Endodermal cell (in vitro differentiated cells): ENCODE measurements at regions not wholly inside any gene's neighbourhood (a gene's known extent, or its start where the extent isn't known, plus 50 kb on each side); places are given as distances from the start of the nearest gene placed in this dataset.

Source experiments
- DNase-seq: peaks from one replicate; pipeline ENCODE4 v3.0.0-alpha.2; 2017
- H3K27ac ChIP-seq: 2 replicates; pipeline ENCODE4 v1.5.1; 2013; ENCODE audit warnings: mild to moderate bottlenecking, low read depth, low read length, moderate library complexity
- H3K27me3 ChIP-seq: 2 replicates; pipeline ENCODE4 v1.6.1; 2013; ENCODE audit warnings: mild to moderate bottlenecking, low read length, moderate library complexity; ENCODE audit not compliant: insufficient read depth, control insufficient read depth, poor library complexity, severe bottlenecking
- H3K36me3 ChIP-seq: 2 replicates; pipeline ENCODE4 v1.7.0; 2013; ENCODE audit warnings: mild to moderate bottlenecking, low read length, moderate library complexity; ENCODE audit not compliant: control insufficient read depth, insufficient read depth
- H3K4me1 ChIP-seq: one replicate; pipeline ENCODE4 v1.7.0; 2013; ENCODE audit warnings: low read length; ENCODE audit not compliant: control insufficient read depth, insufficient read depth
- H3K4me3 ChIP-seq: 2 replicates; pipeline ENCODE4 v1.5.1; 2013; ENCODE audit warnings: mild to moderate bottlenecking, low read length, moderate library complexity
- H3K9ac ChIP-seq: 2 replicates; pipeline ENCODE4 v1.6.1; 2013; ENCODE audit warnings: mild to moderate bottlenecking, low read length, moderate library complexity; ENCODE audit not compliant: poor library complexity, severe bottlenecking; ENCODE audit errors: extremely low read depth
- H3K9me3 ChIP-seq: 2 replicates; pipeline ENCODE4 v1.6.1; 2013; ENCODE audit warnings: mild to moderate bottlenecking, low read length, moderate library complexity; ENCODE audit not compliant: control insufficient read depth
- H3K27ac Mint-ChIP-seq: 2 replicates; pipeline ENCODE4 v1.8.0; 2020; ENCODE audit warnings: mixed read lengths
- H3K27me3 Mint-ChIP-seq: 2 replicates; pipeline ENCODE4 v1.8.0; 2021; ENCODE audit warnings: mild to moderate bottlenecking, mixed read lengths; ENCODE audit not compliant: insufficient read depth
- H3K36me3 Mint-ChIP-seq: 2 replicates; pipeline ENCODE4 v1.8.0; 2020; ENCODE audit warnings: low read depth, mixed read lengths
- H3K4me1 Mint-ChIP-seq: 2 replicates; pipeline ENCODE4 v1.8.0; 2020; ENCODE audit warnings: mixed read lengths
- H3K4me3 Mint-ChIP-seq: 2 replicates; pipeline ENCODE4 v1.8.0; 2020; ENCODE audit warnings: mild to moderate bottlenecking, moderate library complexity, mixed read lengths
- H3K9me3 Mint-ChIP-seq: 2 replicates; pipeline ENCODE4 v1.8.0; 2020; ENCODE audit warnings: mild to moderate bottlenecking, mixed read lengths
- CTCF ChIP-seq: fragments of 200-600 bp; sonication (generic); conservative IDR thresholded peaks from 2 replicates; pipeline ENCODE4 v1.5.0; 2021; ENCODE audit warnings: antibody characterized with exemption, mild to moderate bottlenecking
- WGBS, 2 experiments: methylation state at CpG; one replicate each; pipeline versions ENCODE4 v1.1.5 to v1.1.7; 2013; ENCODE audit warnings: missing lambda C conversion rate in 2 of 2, mixed read lengths in 1 of 2; ENCODE audit not compliant: insufficient coverage in 1 of 2, insufficient read length in 1 of 2; 5-methylcytosine and 5-hydroxymethylcytosine counted together

GRCh38 chr4:181484396-181484795, 758.8 kb upstream of the TENM3 start:
- no peaks in the 10 kb centered on the region for H3K27me3 Mint-ChIP-seq
- no peak overlapping the region for H3K27ac ChIP-seq
- H3K27ac Mint-ChIP-seq = no peak overlapping the region
- H3K27me3 ChIP-seq = no peaks in the 10 kb centered on the region
- H3K9me3 ChIP-seq = no peaks in the 10 kb centered on the region
- H3K9ac ChIP-seq = no peak overlapping the region
- no peaks in the 10 kb centered on the region for H3K36me3 ChIP-seq
- H3K4me1 ChIP-seq = no peaks in the 10 kb centered on the region
- DNase-seq = no peak
- TF ChIP-seq CTCF = no peak
- H3K4me3 ChIP-seq = no peak overlapping the region
- H3K4me1 Mint-ChIP-seq = peaks cover 12% of the 10 kb centered on the region
- 80% methylated on average over 1 of the region's 1 CpG; no CpG with 5 or more reads in 1 of the 2 experiments for WGBS, 2 experiments
- no peaks in the 10 kb centered on the region for H3K9me3 Mint-ChIP-seq
- no peak overlapping the region for H3K4me3 Mint-ChIP-seq
- no peaks in the 10 kb centered on the region for H3K36me3 Mint-ChIP-seq

- Mint-ChIP-seq H3K4me3 (no peak overlapping the region), H3K27ac (no peak overlapping the region), H3K9me3 (no peaks in the 10 kb centered on the region), H3K4me1 (peaks cover 8% of the 10 kb centered on the region), H3K27me3 (no peaks in the 10 kb centered on the region), H3K36me3 (no peaks in the 10 kb centered on the region)
- Histone ChIP-seq H3K4me3 (no peak overlapping the region), H3K9me3 (no peaks in the 10 kb centered on the region), H3K4me1 (no peaks in the 10 kb centered on the region), H3K9ac (no peak overlapping the region), H3K27ac (no peak overlapping the region), H3K27me3 (no peaks in the 10 kb centered on the region), H3K36me3 (no peaks in the 10 kb centered on the region)
- no peak for DNase-seq
- no peak for TF ChIP-seq CTCF
Observed at GRCh38 chr4:181488926-181489325, 754.3 kb upstream of the TENM3 start.

- TF ChIP-seq CTCF = no peak
- no peak overlapping the region for H3K4me3 ChIP-seq
- Mint-ChIP-seq H3K27ac (no peak overlapping the region), H3K36me3 (no peaks in the 10 kb centered on the region), H3K9me3 (no peaks in the 10 kb centered on the region), H3K4me3 (no peak overlapping the region), H3K4me1 (no peaks in the 10 kb centered on the region), H3K27me3 (no peaks in the 10 kb centered on the region)
- no peaks in the 10 kb centered on the region for H3K36me3 ChIP-seq
- no peaks in the 10 kb centered on the region for H3K27me3 ChIP-seq
- no peaks in the 10 kb centered on the region for H3K9me3 ChIP-seq
- H3K9ac ChIP-seq = no peak overlapping the region
- 91 to 100% methylated on average over 1 of the region's 1 CpG for WGBS, 2 experiments
- no peak for DNase-seq
- no peak overlapping the region for H3K27ac ChIP-seq
- no peaks in the 10 kb centered on the region for H3K4me1 ChIP-seq
Observed at GRCh38 chr4:181498148-181498547, 745.1 kb upstream of the TENM3 start.
